LNCaP clone FGC (cell line): ENCODE measurements at regions not wholly inside any gene's neighbourhood (a gene's known extent, or its start where the extent isn't known, plus 50 kb on each side); places are given as distances from the start of the nearest gene placed in this dataset.

Experiments used
- DNase-seq: peaks from one replicate; pipeline ENCODE4 v3.0.0-alpha.2; 2011; ENCODE audit warnings: low read depth
- H3K4me3 ChIP-seq: 2 replicates; pipeline ENCODE4 v1.5.1; 2011; ENCODE audit warnings: mild to moderate bottlenecking, low read depth, low read length, control low read depth
- CTCF ChIP-seq: IDR thresholded peaks from 2 replicates; pipeline ENCODE4 v1.5.1; 2012; ENCODE audit warnings: mild to moderate bottlenecking; ENCODE audit not compliant: control insufficient read depth, insufficient read depth; ENCODE audit errors: extremely low read depth

- no peak for TF ChIP-seq CTCF
- DNase-seq: no peak
- H3K4me3 ChIP-seq: no peak overlapping the region
These were observed 363.9 kb upstream of the ZNF507 start for GRCh38 chr19:31981545-31981944.

GRCh38 chr19:31983647-31984046, 361.8 kb upstream of the ZNF507 start:
- DNase-seq: no peak
- no peak for TF ChIP-seq CTCF
- no peak overlapping the region for H3K4me3 ChIP-seq

- TF ChIP-seq CTCF: no peak
- no peak for DNase-seq
- H3K4me3 ChIP-seq: no peak overlapping the region
These were observed 360.3 kb upstream of the ZNF507 start for GRCh38 chr19:31985001-31985605.

- no peak overlapping the region for H3K4me3 ChIP-seq
These were observed 358.5 kb upstream of the ZNF507 start for GRCh38 chr19:31986951-31987350.

GRCh38 chr19:31988256-31988655, 357.2 kb upstream of the ZNF507 start:
- no peak overlapping the region for H3K4me3 ChIP-seq
- DNase-seq: no peak
- TF ChIP-seq CTCF: no peak

More at GRCh38 chr19:31986951-31987350, 358.5 kb upstream of the ZNF507 start:
- DNase-seq: no peak
- no peak for TF ChIP-seq CTCF

GRCh38 chr19:31991984-31992655, 353.3 kb upstream of the ZNF507 start:
- no peak for DNase-seq
- no peak overlapping the region for H3K4me3 ChIP-seq
- no peak for TF ChIP-seq CTCF

GRCh38 chr19:31992750-31993149, 352.7 kb upstream of the ZNF507 start:
- DNase-seq: no peak
- no peak overlapping the region for H3K4me3 ChIP-seq
- no peak for TF ChIP-seq CTCF
